ENCODE measurements at regions not wholly inside any gene's neighbourhood (a gene's known extent, or its start where the extent isn't known, plus 50 kb on each side); places are given as distances from the start of the nearest gene placed in this dataset.
"Not testable (repeated sequence)": the region's sequence is repeated elsewhere in the genome, so short reads cannot be mapped to it uniquely, and the experiment has no call there.

GRCh38 chr20:47960769-47961541 lies 175.7 kb upstream of the SULF2 start:
- Histone ChIP-seq H3K9me3 (ENCODE audit: insufficient read depth, low read depth, low read length) (no peaks in the 10 kb centered on the region), H3K4me1 (ENCODE audit: insufficient read depth, low read length) (peaks cover 7% of the 10 kb centered on the region), H3K9ac (ENCODE audit: low read depth, low read length) (no peak overlapping the region)

GRCh38 chr20:47960277-47960676 lies 175.0 kb upstream of the SULF2 start:
- Histone ChIP-seq H3K27me3 (ENCODE audit: insufficient read depth, low read length) (no peaks in the 10 kb centered on the region), H3K4me3 (ENCODE audit: low read length) (no peak overlapping the region), H3K9ac (ENCODE audit: low read depth, low read length) (no peak overlapping the region), H3K36me3 (ENCODE audit: insufficient read depth, low read length) (no peaks in the 10 kb centered on the region), H3K27ac (ENCODE audit: low read depth, low read length) (no peak overlapping the region), H3K4me1 (ENCODE audit: insufficient read depth, low read length) (peaks cover 7% of the 10 kb centered on the region), H3K9me3 (ENCODE audit: insufficient read depth, low read depth, low read length) (no peaks in the 10 kb centered on the region)
- 93% methylated on average over 8 of the region's 8 CpGs for WGBS

More at GRCh38 chr20:47960769-47961541, 175.7 kb upstream of the SULF2 start:
- Histone ChIP-seq H3K27me3 (ENCODE audit: insufficient read depth, low read length) (no peaks in the 10 kb centered on the region), H3K36me3 (ENCODE audit: insufficient read depth, low read length) (no peaks in the 10 kb centered on the region), H3K27ac (ENCODE audit: low read depth, low read length) (no peak overlapping the region), H3K4me3 (ENCODE audit: low read length) (no peak overlapping the region)
- 89% methylated on average over 7 of the region's 7 CpGs for WGBS

GRCh38 chr20:47957989-47958801 lies 172.9 kb upstream of the SULF2 start:
- H3K4me1 ChIP-seq (ENCODE audit: insufficient read depth, low read length); H3K9ac ChIP-seq (ENCODE audit: low read depth, low read length); H3K27ac ChIP-seq (ENCODE audit: low read depth, low read length); H3K36me3 ChIP-seq (ENCODE audit: insufficient read depth, low read length); H3K27me3 ChIP-seq (ENCODE audit: insufficient read depth, low read length); H3K9me3 ChIP-seq (ENCODE audit: insufficient read depth, low read depth, low read length); H3K4me3 ChIP-seq (ENCODE audit: low read length): not testable (repeated sequence)
- 94% methylated on average over 16 of the region's 16 CpGs for WGBS

DNA sequence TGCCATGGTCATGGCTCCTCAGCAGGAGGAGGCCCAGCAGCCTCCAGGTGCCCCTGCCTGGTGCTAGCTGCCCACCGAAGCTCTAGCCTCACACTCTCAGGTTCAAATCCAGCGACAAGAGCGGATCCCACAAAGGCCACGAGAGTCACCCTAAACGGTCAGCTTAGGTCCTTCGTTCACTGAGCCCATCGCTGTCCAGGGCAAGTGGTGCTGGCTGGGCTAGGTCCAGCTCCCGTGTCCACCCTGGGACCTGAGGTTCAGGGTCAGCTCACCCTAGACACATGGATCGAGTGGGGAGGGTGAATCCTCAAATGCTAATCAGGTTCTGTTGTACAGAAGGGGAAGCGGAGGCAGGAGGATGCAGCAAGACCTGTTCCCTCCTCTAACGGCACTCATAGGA lies 171.9 kb upstream of the SULF2 start:
- no peak overlapping the region for H3K27ac ChIP-seq (ENCODE audit: low read depth, low read length)
- no peak overlapping the region for H3K9ac ChIP-seq (ENCODE audit: low read depth, low read length)
- WGBS = 95% methylated on average over 11 of the region's 11 CpGs
- H3K4me1 ChIP-seq (ENCODE audit: insufficient read depth, low read length) = no peaks in the 10 kb centered on the region
- no peaks in the 10 kb centered on the region for H3K9me3 ChIP-seq (ENCODE audit: insufficient read depth, low read depth, low read length)
- no peaks in the 10 kb centered on the region for H3K36me3 ChIP-seq (ENCODE audit: insufficient read depth, low read length)
- no peak overlapping the region for H3K4me3 ChIP-seq (ENCODE audit: low read length)
- no peaks in the 10 kb centered on the region for H3K27me3 ChIP-seq (ENCODE audit: insufficient read depth, low read length)

- Histone ChIP-seq H3K4me3 (ENCODE audit: low read length) (no peak overlapping the region), H3K9ac (ENCODE audit: low read depth, low read length) (no peak overlapping the region), H3K27me3 (ENCODE audit: insufficient read depth, low read length) (no peaks in the 10 kb centered on the region), H3K27ac (ENCODE audit: low read depth, low read length) (no peak overlapping the region), H3K9me3 (ENCODE audit: insufficient read depth, low read depth, low read length) (no peaks in the 10 kb centered on the region), H3K36me3 (ENCODE audit: insufficient read depth, low read length) (no peaks in the 10 kb centered on the region), H3K4me1 (ENCODE audit: insufficient read depth, low read length) (no peaks in the 10 kb centered on the region)
- 81% methylated on average over 19 of the region's 19 CpGs for WGBS
Observed at GRCh38 chr20:47956268-47956995, 171.2 kb upstream of the SULF2 start.

- 88% methylated on average over 6 of the region's 6 CpGs for WGBS
Observed at GRCh38 chr20:47953471-47953870, 168.2 kb upstream of the SULF2 start.

GRCh38 chr20:47952023-47952564 lies 166.8 kb upstream of the SULF2 start:
- Histone ChIP-seq H3K4me3 (ENCODE audit: low read length) (no peak overlapping the region), H3K36me3 (ENCODE audit: insufficient read depth, low read length) (no peaks in the 10 kb centered on the region), H3K4me1 (ENCODE audit: insufficient read depth, low read length) (peaks cover 7% of the 10 kb centered on the region; the same call in 1 of the 2 replicates), H3K9me3 (ENCODE audit: insufficient read depth, low read depth, low read length) (no peaks in the 10 kb centered on the region), H3K27me3 (ENCODE audit: insufficient read depth, low read length) (no peaks in the 10 kb centered on the region), H3K27ac (ENCODE audit: low read depth, low read length) (no peak overlapping the region), H3K9ac (ENCODE audit: low read depth, low read length) (no peak overlapping the region)
- 87% methylated on average over 9 of the region's 9 CpGs for WGBS

More at GRCh38 chr20:47953471-47953870, 168.2 kb upstream of the SULF2 start:
- Histone ChIP-seq H3K9ac (ENCODE audit: low read depth, low read length) (no peak overlapping the region), H3K4me3 (ENCODE audit: low read length) (no peak overlapping the region), H3K36me3 (ENCODE audit: insufficient read depth, low read length) (no peaks in the 10 kb centered on the region), H3K4me1 (ENCODE audit: insufficient read depth, low read length) (peaks cover 7% of the 10 kb centered on the region; the same call in 1 of the 2 replicates), H3K27ac (ENCODE audit: low read depth, low read length) (no peak overlapping the region), H3K9me3 (ENCODE audit: insufficient read depth, low read depth, low read length) (no peaks in the 10 kb centered on the region), H3K27me3 (ENCODE audit: insufficient read depth, low read length) (no peaks in the 10 kb centered on the region)

DNA sequence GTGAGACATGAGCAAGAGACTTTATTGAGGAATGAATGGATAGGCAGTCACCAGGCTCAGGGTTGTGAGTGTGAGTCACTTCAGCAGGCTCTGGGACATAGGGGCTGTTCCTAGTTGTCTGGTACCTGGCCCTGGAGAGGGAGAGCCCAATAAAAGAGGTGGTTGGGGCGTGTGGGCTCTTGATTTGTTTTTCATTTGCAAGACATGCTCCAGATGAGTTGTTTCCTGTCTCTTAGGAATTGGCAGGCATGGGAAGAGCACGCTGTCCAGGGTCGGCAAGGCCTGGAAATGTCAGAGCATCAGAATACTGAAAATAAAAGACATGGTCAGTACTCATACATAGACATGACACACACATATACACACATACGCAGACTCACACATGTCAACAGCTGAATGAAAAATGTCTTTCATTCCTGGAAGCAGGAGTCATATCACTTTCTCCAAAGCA lies 166.3 kb upstream of the SULF2 start:
- H3K27ac ChIP-seq (ENCODE audit: low read depth, low read length) = no peak overlapping the region
- H3K36me3 ChIP-seq (ENCODE audit: insufficient read depth, low read length) = no peaks in the 10 kb centered on the region
- H3K9me3 ChIP-seq (ENCODE audit: insufficient read depth, low read depth, low read length) = no peaks in the 10 kb centered on the region
- no peaks in the 10 kb centered on the region for H3K27me3 ChIP-seq (ENCODE audit: insufficient read depth, low read length)
- H3K9ac ChIP-seq (ENCODE audit: low read depth, low read length) = no peak overlapping the region
- 75% methylated on average over 4 of the region's 4 CpGs for WGBS
- H3K4me1 ChIP-seq (ENCODE audit: insufficient read depth, low read length) = peaks cover 7% of the 10 kb centered on the region; the same call in 1 of the 2 replicates
- H3K4me3 ChIP-seq (ENCODE audit: low read length) = no peak overlapping the region

GRCh38 chr20:47950913-47951283 lies 165.6 kb upstream of the SULF2 start:
- peaks cover 7% of the 10 kb centered on the region; the same call in 1 of the 2 replicates for H3K4me1 ChIP-seq (ENCODE audit: insufficient read depth, low read length)
- no peaks in the 10 kb centered on the region for H3K9me3 ChIP-seq (ENCODE audit: insufficient read depth, low read depth, low read length)
- no peak overlapping the region for H3K9ac ChIP-seq (ENCODE audit: low read depth, low read length)
- no peak overlapping the region for H3K27ac ChIP-seq (ENCODE audit: low read depth, low read length)
- H3K4me3 ChIP-seq (ENCODE audit: low read length) = no peak overlapping the region
- no peaks in the 10 kb centered on the region for H3K27me3 ChIP-seq (ENCODE audit: insufficient read depth, low read length)
- 96% methylated on average over 24 of the region's 24 CpGs for WGBS
- no peaks in the 10 kb centered on the region for H3K36me3 ChIP-seq (ENCODE audit: insufficient read depth, low read length)

DNA sequence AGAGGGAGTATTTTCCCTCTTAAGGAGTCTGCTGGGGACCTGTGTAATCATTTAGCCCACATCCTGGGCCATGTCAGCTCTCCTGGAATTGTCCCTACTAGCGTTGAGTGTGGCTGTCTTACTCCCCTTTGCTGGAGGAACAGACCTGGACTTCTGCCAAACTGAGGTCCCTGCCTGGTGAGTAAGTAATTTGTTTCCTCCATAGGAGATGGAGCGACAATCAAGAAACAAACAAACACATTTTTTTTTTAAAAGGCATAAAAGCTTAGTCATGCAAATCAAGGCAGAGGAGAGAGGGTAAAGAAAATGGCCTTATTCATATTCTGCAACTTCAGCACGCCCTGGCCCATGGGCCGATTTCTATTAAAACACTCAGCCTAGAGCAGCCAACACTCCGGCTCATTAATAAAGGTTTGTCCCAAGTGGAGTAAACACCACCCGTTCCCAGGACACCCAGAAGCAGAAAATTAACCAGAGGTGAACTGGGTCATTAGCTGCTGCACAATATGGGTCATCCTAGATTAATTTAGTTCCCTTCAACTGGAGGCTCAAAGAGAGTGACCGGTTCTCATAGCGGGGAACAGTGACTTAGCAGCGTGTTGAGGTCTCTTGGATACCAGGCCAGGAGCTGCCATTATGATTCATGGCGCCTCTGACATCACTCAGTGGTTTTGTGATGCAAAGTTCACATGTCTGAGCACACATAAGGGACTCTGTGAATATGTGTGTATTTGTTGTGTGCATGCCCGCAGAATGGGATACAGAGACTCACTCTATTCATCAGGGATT lies 165.0 kb upstream of the SULF2 start:
- Histone ChIP-seq H3K27me3 (ENCODE audit: insufficient read depth, low read length) (no peaks in the 10 kb centered on the region), H3K27ac (ENCODE audit: low read depth, low read length) (no peak overlapping the region), H3K36me3 (ENCODE audit: insufficient read depth, low read length) (no peaks in the 10 kb centered on the region), H3K9me3 (ENCODE audit: insufficient read depth, low read depth, low read length) (no peaks in the 10 kb centered on the region), H3K4me1 (ENCODE audit: insufficient read depth, low read length) (peaks cover 7% of the 10 kb centered on the region; the same call in 1 of the 2 replicates), H3K9ac (ENCODE audit: low read depth, low read length) (no peak overlapping the region), H3K4me3 (ENCODE audit: low read length) (no peak overlapping the region)
- WGBS = 82% methylated on average over 10 of the region's 11 CpGs
